Epithelial cell of esophagus (primary cell): ENCODE measurements at regions not wholly inside any gene's neighbourhood (a gene's known extent, or its start where the extent isn't known, plus 50 kb on each side); places are given as distances from the start of the nearest gene placed in this dataset.

ENCODE experiments used
- DNase-seq: peaks from one replicate; pipeline ENCODE4 v3.0.0; 2010; ENCODE audit warnings: low read depth
- H3K4me3 ChIP-seq: 2 replicates; pipeline ENCODE4 v1.5.1; 2011; ENCODE audit warnings: mild to moderate bottlenecking, low read length, control low read depth
- CTCF ChIP-seq: IDR thresholded peaks from 2 replicates; pipeline ENCODE4 v1.5.1; 2011; ENCODE audit warnings: low read depth, mild to moderate bottlenecking, low read length, control low read depth, inconsistent platforms; ENCODE audit not compliant: insufficient read depth; ENCODE audit errors: missing control alignments

GRCh38 chrX:26597981-26598380 is 382.0 kb downstream of the MAGEB5 start:
- no peak for TF ChIP-seq CTCF
- H3K4me3 ChIP-seq = no peak overlapping the region
- peak; percentile 0 for DNase-seq

- no peak for TF ChIP-seq CTCF
- no peak for DNase-seq
- H3K4me3 ChIP-seq = no peak overlapping the region
These were observed 374.9 kb downstream of the MAGEB5 start for GRCh38 chrX:26590849-26591248.

- H3K4me3 ChIP-seq = no peak overlapping the region
- TF ChIP-seq CTCF = no peak
- DNase-seq = no peak
These were observed 370.6 kb downstream of the MAGEB5 start for GRCh38 chrX:26586570-26586969.

- DNase-seq = no peak
- H3K4me3 ChIP-seq = no peak overlapping the region
- no peak for TF ChIP-seq CTCF
These were observed 365.1 kb downstream of the MAGEB5 start for GRCh38 chrX:26581091-26581490.

GRCh38 chrX:26580021-26580420 is 364.1 kb downstream of the MAGEB5 start:
- no peak for DNase-seq
- no peak for TF ChIP-seq CTCF
- no peak overlapping the region for H3K4me3 ChIP-seq

GRCh38 chrX:26574234-26574633 is 358.3 kb downstream of the MAGEB5 start:
- H3K4me3 ChIP-seq = no peak overlapping the region
- TF ChIP-seq CTCF = no peak
- no peak for DNase-seq

GRCh38 chrX:26562156-26562555 is 346.2 kb downstream of the MAGEB5 start:
- TF ChIP-seq CTCF = no peak
- no peak for DNase-seq
- no peak overlapping the region for H3K4me3 ChIP-seq
